Cardiac muscle cell (in vitro differentiated cells and primary cell): ENCODE measurements at regions not wholly inside any gene's neighbourhood (a gene's known extent, or its start where the extent isn't known, plus 50 kb on each side); places are given as distances from the start of the nearest gene placed in this dataset.
A peak's percentile ranks its signal among the peaks of the same experiment; 100 is the strongest.
"Not testable (repeated sequence)": the region's sequence is repeated elsewhere in the genome, so short reads cannot be mapped to it uniquely, and the experiment has no call there.

Experiments used
- DNase-seq, 2 donors: peaks; one replicate each; pipeline versions ENCODE4 v3.0.0 to v3.0.0-alpha.2; 2010 to 2017; ENCODE audit warnings: low read depth in 1 of 2, low spot score in 1 of 2
- H3K27ac ChIP-seq: fragments of 200-600 bp; sonication (generic); 2 replicates; pipeline ENCODE4 v1.5.1; 2016
- H3K27me3 ChIP-seq: fragments of 200-600 bp; sonication (generic); 2 replicates; pipeline ENCODE4 v1.6.0; 2016; ENCODE audit warnings: control low read depth
- H3K36me3 ChIP-seq: fragments of 200-600 bp; sonication (generic); 2 replicates; pipeline ENCODE4 v1.5.1; 2016; ENCODE audit warnings: control low read depth
- H3K4me1 ChIP-seq: fragments of 200-600 bp; sonication (generic); 2 replicates; pipeline ENCODE4 v1.8.1; 2017; ENCODE audit warnings: low read depth, mild to moderate bottlenecking, mixed run types
- H3K4me3 ChIP-seq: fragments of 200-600 bp; sonication (generic); 2 replicates; pipeline ENCODE4 v1.5.1; 2016; ENCODE audit warnings: mild to moderate bottlenecking
- H3K9me3 ChIP-seq: fragments of 200-600 bp; sonication (generic); 2 replicates; pipeline ENCODE4 v1.5.1; 2017; ENCODE audit warnings: low read depth, mild to moderate bottlenecking, control low read depth
- CTCF ChIP-seq: IDR thresholded peaks from 2 replicates; pipeline ENCODE4 v1.5.1; 2012; ENCODE audit warnings: low read depth, mild to moderate bottlenecking, low read length

GRCh38 chr4:132108784-132109183 is 1040.3 kb upstream of the PCDH10 start:
- Histone ChIP-seq H3K36me3 (no peaks in the 10 kb centered on the region), H3K27me3 (no peaks in the 10 kb centered on the region), H3K4me1 (no peaks in the 10 kb centered on the region), H3K27ac (no peak overlapping the region), H3K4me3 (no peak overlapping the region), H3K9me3 (no peaks in the 10 kb centered on the region)
- peak in 1 of 2 donors; percentile 38 for DNase-seq
- TF ChIP-seq CTCF: no peak

DNA sequence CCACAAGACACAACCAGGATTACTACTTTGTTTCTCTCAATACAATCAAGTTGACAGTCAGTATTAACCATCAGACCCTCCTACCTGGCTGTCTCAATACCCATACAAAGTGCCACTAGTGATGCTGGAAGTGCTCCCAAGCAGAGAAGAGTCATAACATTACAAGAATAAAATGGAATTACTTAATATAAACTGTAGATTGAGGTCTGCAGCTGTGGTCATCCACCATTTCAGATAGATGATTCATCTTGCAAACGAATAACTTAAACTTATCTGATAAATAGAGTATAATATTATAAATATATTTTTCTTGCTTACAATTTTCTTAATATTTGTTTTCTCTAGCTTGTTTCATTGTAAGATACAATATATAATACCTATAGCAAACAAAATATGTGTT is 1034.2 kb upstream of the PCDH10 start:
- no peaks in the 10 kb centered on the region for H3K9me3 ChIP-seq
- H3K4me1 ChIP-seq: no peaks in the 10 kb centered on the region

DNA sequence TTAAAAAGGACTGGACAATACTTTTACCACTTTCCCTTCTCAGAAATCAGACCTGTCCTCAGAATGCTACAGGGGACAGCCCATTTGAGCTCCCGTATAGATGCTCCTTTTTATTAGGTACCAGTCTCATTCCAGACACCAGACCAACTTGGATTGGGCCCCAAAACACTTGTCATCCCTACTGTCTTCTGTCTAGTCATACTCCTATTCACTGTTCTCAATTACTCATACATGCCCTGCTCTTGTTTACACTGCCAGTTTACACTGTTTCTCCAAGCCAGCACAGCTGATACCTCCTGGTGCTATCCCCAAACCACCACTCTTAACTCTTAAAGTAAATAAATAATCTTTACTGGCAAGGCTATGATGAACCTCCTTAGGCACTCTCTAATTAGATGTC is 1026.4 kb upstream of the PCDH10 start:
- H3K4me1 ChIP-seq, H3K9me3 ChIP-seq, H3K36me3 ChIP-seq, H3K4me3 ChIP-seq, H3K27me3 ChIP-seq, DNase-seq, H3K27ac ChIP-seq: not testable (repeated sequence)

More for the DNA sequence above, 1034.2 kb upstream of the PCDH10 start:
- Histone ChIP-seq H3K27me3 (no peaks in the 10 kb centered on the region), H3K4me3 (no peak overlapping the region), H3K36me3 (no peaks in the 10 kb centered on the region), H3K27ac (no peak overlapping the region)
- TF ChIP-seq CTCF: no peak
- DNase-seq: no peak

DNA sequence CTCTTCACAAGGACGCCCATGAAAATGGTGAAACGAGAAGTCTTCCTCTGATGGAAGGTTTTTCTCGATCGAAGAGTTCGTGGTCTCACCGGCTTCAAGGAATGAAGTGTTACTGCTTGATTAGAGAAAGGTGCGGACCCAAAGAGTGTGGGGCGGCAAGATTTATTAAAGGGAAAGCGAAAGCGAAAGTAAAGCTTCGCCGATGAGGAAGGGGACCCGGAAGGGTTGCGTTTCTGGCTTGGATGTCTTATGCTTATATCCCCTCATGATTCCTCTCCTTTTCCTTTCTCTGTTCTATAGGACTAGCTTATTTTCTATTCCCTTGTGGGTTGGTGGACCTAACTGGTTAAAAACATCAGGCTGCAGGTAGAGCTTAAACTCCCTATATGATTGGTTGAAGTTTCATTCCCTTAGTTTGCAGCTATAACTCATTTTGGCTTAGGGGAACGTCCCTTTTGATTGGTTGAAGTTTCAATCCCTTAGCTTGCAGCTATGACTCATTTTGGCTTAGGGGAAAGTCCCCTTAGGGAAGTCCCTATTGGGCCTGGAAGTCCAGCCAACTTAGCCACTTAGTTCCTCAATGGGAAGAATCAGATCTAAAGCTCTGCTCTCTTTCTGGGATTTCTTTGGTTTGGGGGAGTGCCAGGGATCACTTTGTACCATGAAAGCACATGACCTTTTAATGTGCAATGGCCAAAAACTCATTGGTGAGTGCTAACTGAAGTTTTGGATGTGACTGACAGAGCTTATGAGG is 1025.0 kb upstream of the PCDH10 start:
- DNase-seq: peak in 1 of 2 donors; percentile 18
- H3K4me3 ChIP-seq: no peak overlapping the region
- no peaks in the 10 kb centered on the region for H3K9me3 ChIP-seq
- no peak for TF ChIP-seq CTCF
- H3K27ac ChIP-seq: no peak overlapping the region
- no peaks in the 10 kb centered on the region for H3K36me3 ChIP-seq
- H3K27me3 ChIP-seq: no peaks in the 10 kb centered on the region
- no peaks in the 10 kb centered on the region for H3K4me1 ChIP-seq

GRCh38 chr4:132124624-132124974 is 1024.5 kb upstream of the PCDH10 start:
- DNase-seq: no peak
- H3K4me1 ChIP-seq: no peaks in the 10 kb centered on the region
- no peak overlapping the region for H3K27ac ChIP-seq
- no peaks in the 10 kb centered on the region for H3K27me3 ChIP-seq
- H3K36me3 ChIP-seq: no peaks in the 10 kb centered on the region
- H3K4me3 ChIP-seq: no peak overlapping the region
- H3K9me3 ChIP-seq: no peaks in the 10 kb centered on the region
- TF ChIP-seq CTCF: no peak

GRCh38 chr4:132125131-132125530 is 1024.0 kb upstream of the PCDH10 start:
- no peak for TF ChIP-seq CTCF
- no peak overlapping the region for H3K4me3 ChIP-seq
- H3K36me3 ChIP-seq: no peaks in the 10 kb centered on the region
- H3K4me1 ChIP-seq: no peaks in the 10 kb centered on the region
- no peaks in the 10 kb centered on the region for H3K27me3 ChIP-seq
- H3K27ac ChIP-seq: no peak overlapping the region
- no peaks in the 10 kb centered on the region for H3K9me3 ChIP-seq
- DNase-seq: no peak
